HG02571 (cell line): ENCODE measurements at regions not wholly inside any gene's neighbourhood (a gene's known extent, or its start where the extent isn't known, plus 50 kb on each side); places are given as distances from the start of the nearest gene placed in this dataset.

ENCODE experiments used
- ATAC-seq: cut with Tn5 transposase; IDR thresholded peaks from one replicate; pipeline ENCODE4 v1.9.1; 2021; ENCODE audit warnings: mild to moderate bottlenecking, moderate library complexity; ENCODE audit not compliant: unreplicated experiment

DNA sequence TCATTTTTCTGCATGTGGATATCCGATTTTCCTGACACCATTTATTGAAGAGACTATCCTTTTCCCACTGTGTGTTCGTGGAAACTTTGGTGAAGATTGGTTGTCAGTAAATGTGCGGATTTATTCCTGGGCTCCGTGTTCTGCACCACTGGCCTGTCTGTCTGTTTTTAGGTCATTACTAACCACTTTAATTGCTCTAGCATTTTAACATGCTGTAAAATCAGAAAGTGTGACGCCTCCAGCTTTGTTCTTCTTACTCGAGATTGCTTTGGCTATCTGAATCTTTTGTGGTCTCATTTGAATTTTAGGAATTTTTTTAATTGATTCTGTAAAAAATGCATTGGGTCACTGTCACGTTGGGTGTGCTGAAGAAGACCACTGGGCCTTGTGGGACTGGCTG, 1458.7 kb downstream of the AACS start:
- ATAC-seq = no peak

DNA sequence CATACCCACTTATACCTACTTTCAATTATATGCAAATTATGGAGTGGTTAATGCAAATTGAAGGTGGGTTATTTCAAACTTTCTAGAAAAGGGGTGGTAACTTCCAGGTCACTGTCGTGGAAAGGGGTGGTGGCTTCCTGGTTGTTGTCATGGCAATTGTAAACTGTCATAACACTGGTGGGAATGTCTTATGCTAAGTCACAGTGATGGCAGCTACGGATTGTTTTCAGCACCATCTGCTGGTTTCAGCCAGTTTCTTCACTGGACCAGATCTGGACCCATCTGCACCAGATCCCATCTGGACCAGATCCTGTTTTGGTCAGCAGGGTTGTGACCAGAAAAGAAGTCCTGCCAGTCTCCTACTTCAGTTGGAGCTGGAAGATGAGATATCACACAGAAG, 1469.3 kb downstream of the AACS start:
- no peak for ATAC-seq

DNA sequence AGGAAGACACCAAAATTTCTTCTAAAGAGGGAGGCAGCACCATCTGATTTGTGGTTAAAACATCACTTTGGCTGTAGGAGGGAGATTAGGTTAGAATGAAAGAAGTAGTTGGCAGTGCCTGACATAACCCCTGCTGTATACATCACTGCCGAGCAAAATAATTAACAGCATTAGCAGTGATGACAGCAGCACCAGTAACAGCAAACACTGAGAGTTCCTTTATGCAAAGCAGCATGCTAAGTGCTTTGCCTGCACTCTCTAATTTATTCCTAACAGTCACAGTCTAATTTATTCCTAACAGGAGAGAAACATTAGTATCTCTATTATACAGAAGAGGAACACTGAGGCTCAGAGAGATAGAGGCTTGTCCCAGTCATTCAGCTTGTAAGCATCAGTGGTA, 1469.7 kb downstream of the AACS start:
- no peak for ATAC-seq

DNA sequence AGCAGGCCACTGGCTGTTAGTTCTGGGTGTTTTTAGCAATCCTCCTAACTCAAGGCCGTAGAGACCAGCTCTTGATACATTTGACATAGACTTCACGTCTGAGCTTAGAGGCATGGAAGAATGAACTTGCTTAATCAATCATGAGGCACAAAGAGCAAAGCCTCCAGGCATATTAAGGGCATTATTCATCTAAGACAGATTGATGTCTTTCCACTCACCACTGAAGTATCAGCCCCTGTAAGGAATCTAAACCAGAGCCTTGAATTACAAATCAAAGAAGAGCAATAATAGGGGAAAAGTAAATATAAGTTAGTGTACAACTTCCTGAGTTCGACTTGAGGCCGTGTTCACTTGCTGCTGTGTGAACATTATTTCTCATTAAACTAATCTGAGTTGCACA, 1470.7 kb downstream of the AACS start:
- ATAC-seq = no peak

DNA sequence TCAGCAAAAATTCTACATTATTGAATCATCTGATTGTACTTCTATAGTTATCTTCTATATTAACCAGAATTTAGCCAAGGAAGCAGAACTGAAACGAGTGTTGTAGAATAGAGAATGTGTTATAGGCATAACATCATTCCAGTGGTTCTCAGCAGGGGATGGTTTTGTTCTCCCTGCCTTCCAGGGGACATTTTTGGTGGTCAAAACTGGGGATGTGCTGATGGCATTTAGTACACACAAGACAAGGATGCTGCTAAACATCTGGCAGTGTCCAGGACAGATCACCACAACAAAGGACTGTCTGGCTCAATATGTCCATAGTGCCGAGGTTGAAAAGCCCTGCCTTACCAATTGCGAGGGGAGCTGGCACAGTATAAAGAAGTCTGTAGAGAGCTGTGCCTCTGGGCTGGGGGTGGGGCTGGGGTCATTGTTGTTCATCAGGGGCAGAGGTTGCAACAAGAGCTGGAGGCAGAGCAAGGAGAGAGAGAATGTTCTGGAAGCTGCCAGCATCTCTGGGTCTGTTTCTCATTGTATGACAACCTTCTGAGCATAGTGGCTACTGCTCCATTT, 1472.8 kb downstream of the AACS start:
- no peak for ATAC-seq

- ATAC-seq = no peak
Measured at GRCh38 chr12:126538888-126539287, 1473.7 kb downstream of the AACS start.

DNA sequence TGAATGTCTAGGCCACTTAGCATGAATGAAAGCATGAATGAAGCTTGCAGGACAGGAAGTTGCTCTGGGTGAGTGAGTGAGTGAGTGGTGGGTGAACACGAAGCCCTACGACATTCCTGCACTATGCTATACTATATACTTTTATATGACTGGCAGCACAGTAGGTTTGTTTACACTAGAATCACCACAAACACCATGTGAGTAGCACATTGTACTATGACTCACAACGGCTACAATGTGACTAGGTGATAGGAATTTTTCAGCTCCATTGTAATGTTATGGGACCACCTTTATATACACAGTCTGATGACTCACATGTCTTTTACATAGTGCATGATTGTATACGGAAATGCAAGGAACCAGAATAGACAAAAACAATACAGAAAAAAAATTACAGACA, 1480.2 kb downstream of the AACS start:
- ATAC-seq = no peak

DNA sequence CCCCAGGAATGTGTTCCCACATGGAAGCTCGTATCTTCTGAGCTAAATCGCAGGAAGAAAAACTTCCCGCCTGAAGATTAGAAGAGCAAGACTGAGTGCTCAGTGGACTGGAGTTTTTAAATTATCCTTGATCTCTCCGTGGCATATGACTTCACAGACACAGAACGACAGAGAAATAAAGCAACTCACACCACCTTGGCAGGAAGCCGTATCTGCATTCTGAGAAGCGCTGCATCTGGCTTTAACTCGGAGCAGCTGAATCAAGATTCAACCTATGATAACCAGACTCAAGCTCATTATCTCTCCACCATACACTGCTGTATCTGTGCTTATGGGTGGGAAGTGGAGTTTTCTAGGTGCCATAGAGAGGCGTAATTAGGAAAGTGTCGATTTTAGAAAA, 1482.7 kb downstream of the AACS start:
- no peak for ATAC-seq

DNA sequence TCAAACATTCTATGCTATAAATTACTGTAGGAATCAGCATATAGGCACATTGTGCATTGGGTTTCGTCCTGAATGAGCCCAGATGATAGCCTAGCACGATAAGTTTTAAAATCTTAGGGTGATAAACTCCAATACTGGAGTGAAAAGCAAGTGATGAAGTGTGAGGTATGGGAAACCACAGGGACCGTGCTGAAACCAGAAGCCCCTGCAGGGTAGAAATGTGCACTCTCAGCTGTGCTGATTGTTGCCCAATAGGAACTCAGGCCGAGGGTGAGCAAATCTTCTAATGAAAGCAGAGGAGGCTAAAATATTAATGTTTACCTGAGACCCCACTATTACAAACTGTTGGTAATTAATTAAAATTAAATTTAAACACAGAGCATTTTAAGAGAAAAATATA, 1486.6 kb downstream of the AACS start:
- no peak for ATAC-seq

GRCh38 chr12:126554625-126555024, 1489.4 kb downstream of the AACS start:
- no peak for ATAC-seq

DNA sequence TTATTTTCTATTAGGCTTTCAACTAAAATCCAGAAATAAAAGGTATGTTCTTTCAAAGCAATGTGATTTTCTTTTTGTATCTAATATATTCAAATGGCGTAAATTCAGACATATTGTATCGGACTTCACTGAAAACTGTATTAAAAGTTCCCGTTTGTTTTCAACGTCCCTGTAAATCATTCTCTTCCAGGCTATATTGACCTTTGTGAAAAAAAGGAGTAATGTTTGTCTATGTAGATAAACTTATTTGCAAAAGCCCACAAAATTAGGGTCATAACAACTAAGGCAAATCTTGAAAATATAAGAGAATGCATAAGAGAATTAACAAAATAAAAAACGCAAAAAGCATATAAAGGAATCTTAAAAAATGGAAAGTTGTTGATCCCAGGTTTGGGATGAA, 1492.4 kb downstream of the AACS start:
- no peak for ATAC-seq

GRCh38 chr12:126558219-126558618, 1493.0 kb downstream of the AACS start:
- no peak for ATAC-seq

GRCh38 chr12:126558810-126559209, 1493.6 kb downstream of the AACS start:
- no peak for ATAC-seq

GRCh38 chr12:126567016-126567415, 1501.8 kb downstream of the AACS start:
- no peak for ATAC-seq

DNA sequence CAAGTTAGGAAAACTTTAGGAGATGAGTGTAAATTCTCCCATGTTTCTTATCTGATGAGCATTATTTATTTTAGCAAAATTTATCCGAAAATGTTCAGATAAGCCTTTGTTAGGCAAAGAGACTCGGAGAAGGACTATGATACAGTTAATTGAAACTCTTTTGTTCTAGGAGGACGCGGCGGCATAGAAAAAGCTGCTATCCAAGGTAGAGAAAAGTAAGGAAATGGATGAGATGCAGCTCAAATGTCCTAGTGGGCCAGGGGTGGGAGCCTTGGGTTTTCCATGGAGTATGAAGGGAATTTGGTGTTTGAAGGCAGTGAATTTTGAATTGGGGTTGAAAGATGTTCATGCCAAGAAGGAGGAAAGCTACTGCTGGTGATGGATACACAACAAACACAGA, 1504.5 kb downstream of the AACS start:
- ATAC-seq = no peak

DNA sequence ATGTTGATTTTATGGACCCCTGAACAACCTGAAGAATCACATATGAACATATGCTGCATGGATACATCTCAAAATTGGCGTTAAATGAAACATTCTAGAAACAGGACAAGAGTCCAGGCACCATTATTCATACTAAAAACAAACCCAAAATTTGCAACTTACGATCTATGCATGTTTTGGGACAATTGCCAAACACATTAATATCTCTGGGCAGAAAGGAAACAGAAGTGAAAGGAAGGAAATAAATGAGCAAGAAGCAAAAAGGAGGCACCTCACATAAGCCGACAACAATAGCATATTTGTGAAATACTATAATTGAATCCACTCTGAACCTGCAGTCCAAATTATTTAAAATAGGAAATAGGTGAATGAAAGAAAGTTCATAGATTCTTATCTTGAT, 1505.3 kb downstream of the AACS start:
- ATAC-seq = no peak

GRCh38 chr12:126572170-126572569, 1506.9 kb downstream of the AACS start:
- no peak for ATAC-seq

DNA sequence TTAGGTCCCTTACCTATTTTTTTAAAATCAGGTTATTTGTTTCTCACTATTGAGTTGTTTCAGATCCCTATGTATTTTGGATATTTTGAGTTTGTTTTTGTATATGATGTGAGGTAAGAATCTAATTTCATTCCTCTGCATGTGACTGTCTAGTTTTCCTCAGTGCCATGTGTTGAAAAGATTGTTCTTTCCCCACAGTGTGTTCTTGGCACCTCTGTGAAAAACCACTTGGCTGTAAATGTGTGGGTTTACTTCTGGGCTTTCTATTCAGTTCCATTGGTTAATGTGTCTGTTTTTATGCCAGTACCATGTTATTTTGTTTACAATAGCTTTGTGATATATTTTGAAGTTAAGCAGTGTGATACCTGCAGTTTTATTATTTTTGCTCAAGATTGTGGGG, 1516.4 kb downstream of the AACS start:
- no peak for ATAC-seq

GRCh38 chr12:126582231-126582630, 1517.0 kb downstream of the AACS start:
- no peak for ATAC-seq

GRCh38 chr12:126588586-126589249, 1523.5 kb downstream of the AACS start:
- ATAC-seq = no peak

DNA sequence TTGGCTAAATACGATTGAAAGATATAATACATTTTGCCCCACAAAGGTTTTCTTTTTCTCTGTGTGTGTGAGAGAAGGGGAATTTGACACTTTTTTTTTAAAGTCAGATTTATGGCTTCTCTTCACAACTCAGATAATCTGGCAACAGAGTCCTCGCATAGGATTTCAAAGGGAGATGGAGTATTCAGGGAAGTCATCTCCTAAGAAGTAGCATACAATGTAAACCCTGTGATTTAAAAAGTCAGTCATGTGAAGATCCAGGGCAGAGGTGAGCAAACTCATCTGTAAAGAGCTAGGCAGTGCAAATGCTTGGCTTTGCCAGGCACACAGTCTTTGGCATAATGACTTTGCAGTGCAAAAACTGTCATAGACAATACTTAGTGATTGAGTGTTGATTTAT, 1526.3 kb downstream of the AACS start:
- ATAC-seq = no peak

- ATAC-seq = no peak
Measured at GRCh38 chr12:126601184-126602170, 1536.2 kb downstream of the AACS start.
